DND-41 (cell line): ENCODE measurements at regions not wholly inside any gene's neighbourhood (a gene's known extent, or its start where the extent isn't known, plus 50 kb on each side); places are given as distances from the start of the nearest gene placed in this dataset.

Experiments
- EZH2 ChIP-seq: IDR thresholded peaks from 3 replicates; pipeline ENCODE4 v1.6.1; 2012; ENCODE audit warnings: borderline replicate concordance, low read depth, mild to moderate bottlenecking, moderate library complexity, low read length, inconsistent platforms; ENCODE audit not compliant: severe bottlenecking
- TF ChIP-seq, protein P1 (sequence below): IDR thresholded peaks from 2 replicates; pipeline ENCODE4 v1.5.1; 2012; ENCODE audit warnings: borderline replicate concordance, low read length, moderate library complexity, mild to moderate bottlenecking; ENCODE audit not compliant: poor library complexity, severe bottlenecking; ENCODE audit errors: extremely low read depth

DNA sequence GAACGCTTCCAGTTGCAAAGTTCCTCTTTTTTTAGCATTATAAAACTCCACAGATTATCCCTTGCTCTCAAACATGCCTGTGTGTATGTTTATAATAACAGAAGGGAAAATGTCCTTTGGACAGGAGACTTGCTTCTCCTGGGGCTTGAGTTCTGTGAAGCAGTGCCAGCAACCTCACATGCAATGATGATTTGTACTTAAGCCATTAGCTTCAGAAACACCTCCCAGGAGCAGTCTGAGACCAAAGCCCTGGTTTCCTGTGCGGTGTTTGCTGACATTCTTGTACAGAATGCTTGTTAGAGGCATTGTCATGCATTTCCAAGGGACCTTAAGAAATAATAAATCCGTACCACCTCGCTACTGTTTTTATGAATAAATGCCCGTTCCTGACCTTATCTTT is 752.8 kb downstream of the CBLN4 start:
- TF ChIP-seq, protein P1, sequence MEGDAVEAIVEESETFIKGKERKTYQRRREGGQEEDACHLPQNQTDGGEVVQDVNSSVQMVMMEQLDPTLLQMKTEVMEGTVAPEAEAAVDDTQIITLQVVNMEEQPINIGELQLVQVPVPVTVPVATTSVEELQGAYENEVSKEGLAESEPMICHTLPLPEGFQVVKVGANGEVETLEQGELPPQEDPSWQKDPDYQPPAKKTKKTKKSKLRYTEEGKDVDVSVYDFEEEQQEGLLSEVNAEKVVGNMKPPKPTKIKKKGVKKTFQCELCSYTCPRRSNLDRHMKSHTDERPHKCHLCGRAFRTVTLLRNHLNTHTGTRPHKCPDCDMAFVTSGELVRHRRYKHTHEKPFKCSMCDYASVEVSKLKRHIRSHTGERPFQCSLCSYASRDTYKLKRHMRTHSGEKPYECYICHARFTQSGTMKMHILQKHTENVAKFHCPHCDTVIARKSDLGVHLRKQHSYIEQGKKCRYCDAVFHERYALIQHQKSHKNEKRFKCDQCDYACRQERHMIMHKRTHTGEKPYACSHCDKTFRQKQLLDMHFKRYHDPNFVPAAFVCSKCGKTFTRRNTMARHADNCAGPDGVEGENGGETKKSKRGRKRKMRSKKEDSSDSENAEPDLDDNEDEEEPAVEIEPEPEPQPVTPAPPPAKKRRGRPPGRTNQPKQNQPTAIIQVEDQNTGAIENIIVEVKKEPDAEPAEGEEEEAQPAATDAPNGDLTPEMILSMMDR = no peak
- TF ChIP-seq EZH2 = no peak
